ENCODE measurements at regions not wholly inside any gene's neighbourhood (a gene's known extent, or its start where the extent isn't known, plus 50 kb on each side); places are given as distances from the start of the nearest gene placed in this dataset.
A peak's percentile ranks its signal among the peaks of the same experiment; 100 is the strongest.

DNA sequence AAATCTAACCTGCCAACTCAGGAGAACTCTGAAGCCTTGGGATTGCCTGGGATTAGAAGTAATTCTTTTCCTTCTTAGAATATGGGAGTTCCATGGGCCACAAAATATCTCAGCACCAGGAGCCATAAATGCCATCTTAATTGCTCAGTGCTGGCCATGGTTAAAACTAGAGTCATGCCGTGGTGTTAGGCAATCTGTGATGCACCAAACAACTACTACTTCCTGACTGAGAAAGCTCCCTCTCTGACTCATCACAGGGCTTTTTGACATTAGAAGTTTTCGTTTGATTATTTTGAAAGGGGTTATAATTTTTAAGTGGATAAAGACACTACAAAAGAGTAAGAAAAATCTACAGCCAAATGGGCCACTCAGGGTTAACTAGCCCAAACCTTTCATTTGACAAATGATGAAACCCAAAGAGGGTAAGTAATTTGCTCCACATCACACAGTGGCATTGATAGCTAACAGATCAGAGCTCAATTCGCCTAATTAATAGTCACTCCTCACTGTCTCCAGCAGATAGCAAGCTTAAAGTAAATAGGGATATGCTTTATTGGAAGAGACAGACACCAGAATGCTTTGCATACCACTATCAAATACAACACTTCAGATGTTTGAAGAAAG lies 377.3 kb downstream of the EMP1 start:
- no peak overlapping the region for H3K27ac ChIP-seq (ENCODE audit: insufficient read depth, low read length)
- POLR2A ChIA-PET (ENCODE audit: unreplicated experiment): no interaction called here
- WGBS, 2 experiments (ENCODE audit: extremely low coverage in 2 of 2, insufficient read length in 1 of 2): no CpG with 5 or more reads among the region's 3 CpGs

More for the DNA sequence above, 377.3 kb downstream of the EMP1 start:
- Histone ChIP-seq H3K4ac (ENCODE audit: low read depth, low read length) (no peak overlapping the region), H2BK5ac (ENCODE audit: low read depth, low read length, poor library complexity, severe bottlenecking) (no peak overlapping the region), H2AK9ac (replicated peaks; ENCODE audit: low read depth, low read length, poor library complexity) (no peak overlapping the region), H3K79me1 (ENCODE audit: low read depth in 1 of 2, low read length in 2 of 2) (no peaks in the 10 kb centered on the region), H2BK120ac (ENCODE audit: low read depth, low read length) (no peak overlapping the region), H4K20me1 (ENCODE audit: insufficient read depth, low read length) (no peaks in the 10 kb centered on the region), H3K4me2 (ENCODE audit: low read depth, low read length) (no peak overlapping the region), H2BK15ac (ENCODE audit: low read depth, low read length) (no peak overlapping the region), H4K91ac (ENCODE audit: insufficient read depth, low read depth, low read length) (no peak overlapping the region), H3K4me3 (ENCODE audit: insufficient read depth, low read depth, low read length) (no peak overlapping the region), H4K8ac (ENCODE audit: low read depth in 2 of 2, low read length in 2 of 2) (no peak overlapping the region), H3K4me1 (ENCODE audit: control insufficient read depth, insufficient read depth, low read length) (no peaks in the 10 kb centered on the region), H3K14ac (replicated peaks; ENCODE audit: low read depth, low read length) (no peak overlapping the region), H3K23ac (ENCODE audit: low read depth, low read length) (no peak overlapping the region), H3K9me1 (ENCODE audit: insufficient read depth, low read length) (no peaks in the 10 kb centered on the region), H3K9ac (ENCODE audit: low read depth, low read length) (no peak overlapping the region), H2AFZ (replicated peaks; ENCODE audit: low read length, poor library complexity) (no peak overlapping the region), H3K36me3 (ENCODE audit: control insufficient read depth, insufficient read depth, low read length) (no peaks in the 10 kb centered on the region), H3K56ac (ENCODE audit: extremely low read depth, insufficient read depth, low read length) (no peak overlapping the region), H3K9me3 (ENCODE audit: control insufficient read depth, insufficient read depth, low read length) (no peaks in the 10 kb centered on the region), H3K18ac (ENCODE audit: low read depth, low read length) (no peak overlapping the region), H3K27me3 (ENCODE audit: control insufficient read depth, insufficient read depth, low read length) (no peaks in the 10 kb centered on the region), H2BK20ac (ENCODE audit: low read depth, low read length) (no peak overlapping the region), H2AK5ac (ENCODE audit: low read depth, low read length) (no peak overlapping the region), H4K5ac (ENCODE audit: low read depth, low read length) (no peak overlapping the region)
- TF ChIP-seq FOS (IDR thresholded peaks at IDR 0.05; ENCODE audit: low read depth, low read length) (0 out of 2 replicates have a peak, but pooled peaks have one; percentile 4), NFE2L2 (IDR thresholded peaks at IDR 0.05; ENCODE audit: low read depth, low read length) (no peak), CEBPB (IDR thresholded peaks at IDR 0.05; ENCODE audit: low read depth, low read length) (peak; percentile 83)
- dilution Hi-C loops (cut with HindIII; ENCODE audit: low sequenced_read_pairs, unreplicated experiment) (no loop called here), in situ Hi-C loops (cut with MboI; ENCODE audit: low sequenced_read_pairs) (no loop called here), intact Hi-C loops (cut with micrococcal nuclease) (no loop called here)
- ATAC-seq (ENCODE audit: low read depth) (peak; percentile 69), DNase-seq (peak; percentile 58)
- CTCF ChIA-PET: interaction anchor here (0.6 kb wide), 1 partner anchor 22 kb away, joined by 3 read pairs; no protein-coding TSS in a partner anchor
- no TSS peak for BruUV-seq (replicated peaks)

All from IMR-90 (cell line).